Endothelial cell (in vitro differentiated cells): ENCODE measurements at regions not wholly inside any gene's neighbourhood (a gene's known extent, or its start where the extent isn't known, plus 50 kb on each side); places are given as distances from the start of the nearest gene placed in this dataset.

Experiments used
- DNase-seq: peaks from one replicate; pipeline ENCODE4 v3.0.0; 2021; ENCODE audit warnings: low spot score
- H3K27ac Mint-ChIP-seq: one replicate; pipeline ENCODE4 v1.8.0; 2021; ENCODE audit warnings: mixed read lengths, inconsistent platforms; ENCODE audit not compliant: unreplicated experiment
- H3K27me3 Mint-ChIP-seq: one replicate; pipeline ENCODE4 v1.8.0; 2021; ENCODE audit warnings: mild to moderate bottlenecking, moderate library complexity, mixed read lengths, inconsistent platforms; ENCODE audit not compliant: unreplicated experiment
- H3K36me3 Mint-ChIP-seq: one replicate; pipeline ENCODE4 v1.8.0; 2021; ENCODE audit warnings: mild to moderate bottlenecking, low read depth, mixed read lengths, inconsistent platforms; ENCODE audit not compliant: unreplicated experiment
- H3K4me1 Mint-ChIP-seq: one replicate; pipeline ENCODE4 v1.8.0; 2021; ENCODE audit warnings: mild to moderate bottlenecking, mixed read lengths, inconsistent platforms; ENCODE audit not compliant: unreplicated experiment
- H3K4me3 Mint-ChIP-seq: one replicate; pipeline ENCODE4 v1.8.0; 2021; ENCODE audit warnings: mild to moderate bottlenecking, mixed read lengths, inconsistent platforms; ENCODE audit not compliant: unreplicated experiment
- H3K9me3 Mint-ChIP-seq: one replicate; pipeline ENCODE4 v1.8.0; 2021; ENCODE audit warnings: mixed read lengths, inconsistent platforms; ENCODE audit not compliant: unreplicated experiment
- CTCF ChIP-seq: fragments of 200-600 bp; sonication (generic); IDR thresholded peaks from one replicate; pipeline ENCODE4 v1.5.0; 2021; ENCODE audit warnings: antibody characterized with exemption; ENCODE audit not compliant: unreplicated experiment

DNA sequence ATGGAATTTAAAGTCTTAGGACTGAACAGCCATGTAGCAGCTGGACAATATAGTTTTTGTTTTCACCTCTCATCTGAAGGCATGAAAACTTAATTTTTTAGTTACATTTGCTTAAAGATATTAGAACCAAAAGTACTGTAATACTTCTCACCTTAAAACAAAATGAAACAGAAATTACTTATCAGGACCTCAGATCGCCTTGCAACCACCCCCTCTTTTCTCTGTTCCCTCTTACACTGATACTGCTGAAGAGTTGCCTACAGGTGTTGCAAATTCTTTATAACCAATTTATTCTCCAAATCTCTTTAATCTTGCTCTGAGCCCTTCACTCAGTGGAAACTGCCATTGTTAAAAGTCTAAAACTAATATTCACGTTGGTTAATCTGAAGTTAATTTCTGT lies 145.0 kb downstream of the SPCS3 start:
- Mint-ChIP-seq H3K9me3 (no peaks in the 10 kb centered on the region), H3K27me3 (peaks cover 3% of the 10 kb centered on the region), H3K27ac (no peak overlapping the region), H3K4me1 (no peaks in the 10 kb centered on the region), H3K4me3 (no peak overlapping the region), H3K36me3 (no peaks in the 10 kb centered on the region)
- DNase-seq = no peak
- TF ChIP-seq CTCF = no peak

- H3K27me3 Mint-ChIP-seq = peaks cover 1% of the 10 kb centered on the region
- TF ChIP-seq CTCF = no peak
- no peak overlapping the region for H3K4me3 Mint-ChIP-seq
- no peaks in the 10 kb centered on the region for H3K36me3 Mint-ChIP-seq
- no peak for DNase-seq
- no peaks in the 10 kb centered on the region for H3K9me3 Mint-ChIP-seq
- H3K4me1 Mint-ChIP-seq = no peaks in the 10 kb centered on the region
- no peak overlapping the region for H3K27ac Mint-ChIP-seq
These were observed 147.2 kb downstream of the SPCS3 start for GRCh38 chr4:176467001-176467400.

DNA sequence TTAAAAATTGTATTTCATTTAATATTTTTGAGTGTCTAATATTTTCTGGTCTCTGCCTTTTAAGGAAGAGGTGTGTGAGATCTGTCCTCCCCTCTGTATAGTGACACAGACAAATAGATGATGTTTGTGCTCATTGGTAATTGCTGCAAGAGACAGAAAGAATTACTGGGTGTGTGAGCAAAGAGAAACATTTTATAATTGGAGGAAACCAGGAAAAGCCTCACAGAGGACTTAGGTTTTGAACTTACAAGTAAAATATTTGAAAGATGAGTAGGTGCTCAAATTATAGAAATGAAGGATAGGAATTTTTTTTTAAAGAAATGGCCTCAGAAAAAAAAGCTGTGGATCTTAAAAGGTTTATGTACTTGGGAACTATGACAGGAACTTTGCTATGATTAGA lies 149.8 kb downstream of the SPCS3 start:
- Mint-ChIP-seq H3K4me1 (no peaks in the 10 kb centered on the region), H3K4me3 (no peak overlapping the region), H3K27ac (no peak overlapping the region), H3K9me3 (no peaks in the 10 kb centered on the region), H3K27me3 (peaks cover 1% of the 10 kb centered on the region), H3K36me3 (no peaks in the 10 kb centered on the region)
- TF ChIP-seq CTCF = no peak
- DNase-seq = no peak

DNA sequence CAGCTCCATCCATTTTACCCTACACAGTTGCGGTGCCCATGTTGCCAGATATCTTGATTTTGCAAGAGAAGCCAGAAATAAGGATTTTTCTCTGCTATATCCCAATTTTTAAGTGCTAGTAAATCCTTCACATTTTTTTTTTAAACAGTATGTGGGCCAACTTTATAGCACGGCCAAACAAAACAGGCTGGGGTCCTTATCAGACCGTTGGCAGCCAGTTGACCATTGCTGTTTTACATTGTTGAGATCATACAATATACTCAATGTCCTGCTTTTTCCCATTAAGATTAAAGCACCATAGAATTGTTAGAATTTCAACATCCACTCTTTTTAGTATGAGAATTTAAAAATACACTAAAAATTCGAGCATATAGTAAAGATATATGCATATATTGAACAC lies 150.9 kb downstream of the SPCS3 start:
- Mint-ChIP-seq H3K9me3 (no peaks in the 10 kb centered on the region), H3K27me3 (no peaks in the 10 kb centered on the region), H3K27ac (no peak overlapping the region), H3K36me3 (no peaks in the 10 kb centered on the region), H3K4me3 (no peak overlapping the region), H3K4me1 (no peaks in the 10 kb centered on the region)
- DNase-seq = no peak
- TF ChIP-seq CTCF = no peak

DNA sequence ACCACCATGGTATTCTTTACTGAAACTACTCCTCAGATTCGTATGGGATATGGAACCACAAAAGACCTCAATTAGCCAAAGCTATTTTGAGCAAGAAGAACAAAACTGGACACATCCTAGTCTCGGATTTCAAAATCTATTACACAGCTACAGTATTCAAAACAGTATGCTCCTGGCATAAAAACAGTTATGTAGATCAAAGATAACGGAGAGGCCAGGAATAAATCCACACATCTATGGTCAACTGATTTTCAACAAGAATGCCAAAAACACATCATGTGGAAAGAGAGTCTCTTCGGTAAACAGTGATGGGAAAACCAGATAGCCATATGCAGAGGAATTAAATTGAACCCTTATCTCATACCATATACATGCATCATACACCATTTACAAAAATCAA lies 155.3 kb downstream of the SPCS3 start:
- DNase-seq = no peak
- H3K36me3 Mint-ChIP-seq = no peaks in the 10 kb centered on the region
- H3K27ac Mint-ChIP-seq = no peak overlapping the region
- TF ChIP-seq CTCF = no peak
- no peaks in the 10 kb centered on the region for H3K27me3 Mint-ChIP-seq
- H3K4me3 Mint-ChIP-seq = no peak overlapping the region
- peaks cover 18% of the 10 kb centered on the region for H3K4me1 Mint-ChIP-seq
- no peaks in the 10 kb centered on the region for H3K9me3 Mint-ChIP-seq
